ENCODE measurements at regions not wholly inside any gene's neighbourhood (a gene's known extent, or its start where the extent isn't known, plus 50 kb on each side); places are given as distances from the start of the nearest gene placed in this dataset.

GRCh38 chr2:56613254-56613653, 429.5 kb downstream of the CCDC85A start:
- peak; percentile 1 for DNase-seq (ENCODE audit: low read depth)

GRCh38 chr2:56613920-56614319, 430.1 kb downstream of the CCDC85A start:
- DNase-seq (ENCODE audit: low read depth), result peak; percentile 32

- no peak for DNase-seq (ENCODE audit: low read depth)
These were observed 432.0 kb downstream of the CCDC85A start for GRCh38 chr2:56615760-56616159.

- no peak for DNase-seq (ENCODE audit: low read depth)
These were observed 440.4 kb downstream of the CCDC85A start for GRCh38 chr2:56624181-56624580.

GRCh38 chr2:56626927-56627326, 443.1 kb downstream of the CCDC85A start:
- no peak for DNase-seq (ENCODE audit: low read depth)

GRCh38 chr2:56630286-56630685, 446.5 kb downstream of the CCDC85A start:
- DNase-seq (ENCODE audit: low read depth), result no peak

- no peak for DNase-seq (ENCODE audit: low read depth)
These were observed 464.2 kb downstream of the CCDC85A start for GRCh38 chr2:56647997-56648396.

- no peak for DNase-seq (ENCODE audit: low read depth)
These were observed 465.0 kb downstream of the CCDC85A start for GRCh38 chr2:56648802-56649201.

- no peak for DNase-seq (ENCODE audit: low read depth)
These were observed 471.1 kb downstream of the CCDC85A start for GRCh38 chr2:56654936-56655335.

GRCh38 chr2:56656826-56657225, 473.0 kb downstream of the CCDC85A start:
- DNase-seq (ENCODE audit: low read depth), result no peak

GRCh38 chr2:56666777-56667176, 483.0 kb downstream of the CCDC85A start:
- DNase-seq (ENCODE audit: low read depth), result no peak

GRCh38 chr2:56671973-56672569, 488.3 kb downstream of the CCDC85A start:
- DNase-seq (ENCODE audit: low read depth), result no peak

- DNase-seq (ENCODE audit: low read depth), result no peak
These were observed 490.3 kb downstream of the CCDC85A start for GRCh38 chr2:56674084-56674483.

- no peak for DNase-seq (ENCODE audit: low read depth)
These were observed 493.2 kb downstream of the CCDC85A start for GRCh38 chr2:56676966-56677365.

GRCh38 chr2:56680971-56681631, 497.3 kb downstream of the CCDC85A start:
- peak; percentile 20 for DNase-seq (ENCODE audit: low read depth)

GRCh38 chr2:56681659-56682396, 498.0 kb downstream of the CCDC85A start:
- DNase-seq (ENCODE audit: low read depth), result no peak

- no peak for DNase-seq (ENCODE audit: low read depth)
These were observed 498.6 kb downstream of the CCDC85A start for GRCh38 chr2:56682397-56682760.

GRCh38 chr2:56684327-56684726, 500.5 kb downstream of the CCDC85A start:
- DNase-seq (ENCODE audit: low read depth), result no peak

GRCh38 chr2:56685205-56685604, 501.4 kb downstream of the CCDC85A start:
- no peak for DNase-seq (ENCODE audit: low read depth)

- DNase-seq (ENCODE audit: low read depth), result no peak
These were observed 503.4 kb downstream of the CCDC85A start for GRCh38 chr2:56687169-56687568.

- no peak for DNase-seq (ENCODE audit: low read depth)
These were observed 504.9 kb downstream of the CCDC85A start for GRCh38 chr2:56688661-56689060.

- DNase-seq (ENCODE audit: low read depth), result no peak
These were observed 509.7 kb downstream of the CCDC85A start for GRCh38 chr2:56693501-56693900.

GRCh38 chr2:56703001-56703400, 519.2 kb downstream of the CCDC85A start:
- no peak for DNase-seq (ENCODE audit: low read depth)

All from myocyte (in vitro differentiated cells).